ENCODE measurements at regions not wholly inside any gene's neighbourhood (a gene's known extent, or its start where the extent isn't known, plus 50 kb on each side); places are given as distances from the start of the nearest gene placed in this dataset.
"Not testable (repeated sequence)": the region's sequence is repeated elsewhere in the genome, so short reads cannot be mapped to it uniquely, and the experiment has no call there.

DNA sequence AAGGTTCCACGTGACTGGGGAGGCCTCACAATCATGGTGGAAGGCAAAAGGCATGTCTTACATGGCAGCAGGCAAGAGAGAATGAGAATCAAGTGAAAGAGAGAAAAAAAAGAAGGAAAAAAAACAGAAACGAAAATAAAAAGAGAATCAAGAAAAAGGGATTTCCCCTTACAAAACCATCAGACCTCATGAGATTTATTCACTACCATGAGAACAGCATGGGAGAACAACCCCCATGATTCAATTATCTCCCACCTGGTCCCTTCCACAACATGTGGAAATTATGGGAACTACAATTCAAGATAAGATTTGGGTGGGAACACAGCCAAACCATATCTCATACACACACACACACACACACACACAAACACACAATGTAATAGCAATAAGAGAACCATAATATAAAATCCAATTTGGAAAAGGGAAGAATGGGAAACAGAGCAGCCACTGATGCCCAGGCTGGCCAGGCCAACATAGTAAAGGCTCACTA is 90.6 kb upstream of the C1QTNF7 start:
- DNase-seq (ENCODE audit: low spot score), result not testable (repeated sequence)

DNA sequence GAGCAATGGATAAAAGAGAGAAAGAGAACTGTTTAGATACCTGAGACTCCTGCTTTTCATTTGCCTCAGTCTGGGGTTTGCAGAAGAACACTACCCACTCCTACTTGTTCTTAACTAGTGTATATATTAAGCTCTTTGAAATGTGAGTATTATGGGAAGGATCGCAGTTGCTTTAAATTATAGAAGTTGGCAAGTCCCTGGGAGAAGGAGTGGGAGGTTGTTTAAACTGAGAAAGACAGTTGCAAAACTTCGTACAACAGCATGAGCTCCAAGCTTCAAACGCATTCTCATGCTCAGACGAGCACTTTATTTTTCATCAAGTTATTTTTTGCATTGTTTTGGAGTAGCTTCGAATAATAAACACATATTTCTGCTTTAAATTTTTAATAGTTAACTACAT is 88.1 kb upstream of the C1QTNF7 start:
- no peak for DNase-seq (ENCODE audit: low spot score)

DNA sequence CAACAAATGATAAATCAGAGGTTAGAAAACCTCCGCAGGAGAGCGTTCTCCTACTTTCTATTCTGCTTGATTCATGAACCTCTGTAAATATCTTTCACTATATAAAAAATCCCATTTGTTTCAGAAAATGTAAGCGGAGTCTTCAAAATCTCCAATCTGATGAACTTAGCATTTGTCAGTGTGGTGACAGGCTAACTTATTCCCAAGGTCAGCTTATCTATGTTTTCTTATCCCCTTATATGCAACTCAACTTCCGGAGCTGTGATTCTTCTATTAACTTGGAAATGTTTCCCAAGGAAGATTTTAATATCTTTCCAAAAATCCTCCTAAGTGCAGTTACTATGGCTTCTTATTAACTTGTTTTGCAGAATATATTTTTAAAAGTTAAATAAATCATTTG is 87.5 kb upstream of the C1QTNF7 start:
- DNase-seq (ENCODE audit: low spot score), result no peak

- no peak for DNase-seq (ENCODE audit: low spot score)
These were observed 86.7 kb upstream of the C1QTNF7 start for GRCh38 chr4:15340902-15341732.

DNA sequence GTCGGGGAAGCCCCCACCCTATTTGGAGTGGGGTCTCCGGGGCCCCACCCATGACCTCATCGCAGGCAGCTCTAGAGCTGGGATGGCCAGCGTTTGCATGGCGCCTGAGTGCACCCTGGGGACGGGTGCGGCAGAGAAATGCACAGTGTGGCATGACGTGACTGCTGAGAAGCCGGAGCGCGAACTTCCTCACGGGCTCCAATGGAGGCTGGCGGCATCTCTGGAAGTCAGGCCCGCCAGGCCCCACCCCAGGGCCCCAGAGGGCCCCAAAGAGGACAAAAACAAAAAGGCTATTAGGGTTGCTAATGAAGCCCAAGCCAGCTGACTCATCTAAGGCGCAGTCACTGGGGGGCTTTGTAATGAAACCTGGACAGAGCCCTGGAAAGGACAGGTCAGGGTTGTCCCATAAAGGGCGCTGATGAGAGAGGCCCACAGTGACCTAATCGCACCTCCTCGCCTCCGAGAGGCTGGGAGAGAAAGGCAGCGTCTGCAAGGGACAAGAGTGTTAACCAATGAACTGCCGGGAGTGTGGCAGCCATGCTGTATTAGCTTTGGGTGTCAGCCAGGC is 86.0 kb upstream of the C1QTNF7 start:
- no peak for DNase-seq (ENCODE audit: low spot score)

GRCh38 chr4:15343000-15343399 is 84.8 kb upstream of the C1QTNF7 start:
- no peak for DNase-seq (ENCODE audit: low spot score)

DNA sequence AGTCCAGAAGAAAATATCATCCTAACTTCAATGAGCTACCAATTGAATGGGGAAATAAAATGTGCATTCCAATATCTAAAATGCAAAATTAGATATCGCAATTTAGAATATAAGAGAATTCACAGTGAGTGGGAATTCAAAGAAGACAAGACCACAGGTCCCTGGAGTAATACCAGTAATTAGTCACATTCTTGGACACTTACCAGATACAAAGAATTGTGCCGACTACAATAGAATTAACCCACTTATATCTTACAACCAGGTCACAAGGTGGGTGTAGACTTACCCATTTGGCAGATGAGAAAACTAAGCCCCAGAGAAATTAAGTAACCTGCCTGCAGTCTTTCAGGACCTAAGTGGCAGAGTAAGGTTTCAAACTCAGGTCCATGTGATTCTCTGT is 84.3 kb upstream of the C1QTNF7 start:
- no peak for DNase-seq (ENCODE audit: low spot score)

GRCh38 chr4:15344041-15344440 is 83.8 kb upstream of the C1QTNF7 start:
- DNase-seq (ENCODE audit: low spot score), result peak; percentile 83

- DNase-seq (ENCODE audit: low spot score), result no peak
These were observed 82.7 kb upstream of the C1QTNF7 start for GRCh38 chr4:15345134-15345533.

GRCh38 chr4:15348236-15348635 is 79.6 kb upstream of the C1QTNF7 start:
- DNase-seq (ENCODE audit: low spot score), result no peak

DNA sequence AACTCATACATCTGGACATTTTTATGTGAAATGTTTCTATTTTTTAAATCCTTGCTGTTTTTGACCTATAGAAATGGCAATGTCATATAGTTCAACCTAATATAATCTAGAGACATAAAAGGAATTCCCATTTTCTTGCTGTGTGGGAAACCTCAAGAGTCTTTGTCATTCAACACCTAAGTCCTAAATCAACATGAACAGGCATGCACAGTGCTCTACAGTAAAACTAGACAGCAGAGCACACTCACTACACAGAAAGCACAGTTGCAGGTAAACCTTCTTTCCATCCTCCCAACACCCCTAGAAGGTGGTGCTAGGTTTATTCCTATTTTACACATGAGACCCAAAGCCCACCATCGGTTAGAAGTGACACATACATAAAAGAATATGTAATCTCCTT is 79.1 kb upstream of the C1QTNF7 start:
- DNase-seq (ENCODE audit: low spot score), result no peak

GRCh38 chr4:15349531-15349935 is 78.3 kb upstream of the C1QTNF7 start:
- no peak for DNase-seq (ENCODE audit: low spot score)

- DNase-seq (ENCODE audit: low spot score), result no peak
These were observed 77.9 kb upstream of the C1QTNF7 start for GRCh38 chr4:15349965-15350364.

GRCh38 chr4:15352524-15352923 is 75.3 kb upstream of the C1QTNF7 start:
- DNase-seq (ENCODE audit: low spot score), result no peak

- DNase-seq (ENCODE audit: low spot score), result no peak
These were observed 74.6 kb upstream of the C1QTNF7 start for GRCh38 chr4:15353207-15353606.

DNA sequence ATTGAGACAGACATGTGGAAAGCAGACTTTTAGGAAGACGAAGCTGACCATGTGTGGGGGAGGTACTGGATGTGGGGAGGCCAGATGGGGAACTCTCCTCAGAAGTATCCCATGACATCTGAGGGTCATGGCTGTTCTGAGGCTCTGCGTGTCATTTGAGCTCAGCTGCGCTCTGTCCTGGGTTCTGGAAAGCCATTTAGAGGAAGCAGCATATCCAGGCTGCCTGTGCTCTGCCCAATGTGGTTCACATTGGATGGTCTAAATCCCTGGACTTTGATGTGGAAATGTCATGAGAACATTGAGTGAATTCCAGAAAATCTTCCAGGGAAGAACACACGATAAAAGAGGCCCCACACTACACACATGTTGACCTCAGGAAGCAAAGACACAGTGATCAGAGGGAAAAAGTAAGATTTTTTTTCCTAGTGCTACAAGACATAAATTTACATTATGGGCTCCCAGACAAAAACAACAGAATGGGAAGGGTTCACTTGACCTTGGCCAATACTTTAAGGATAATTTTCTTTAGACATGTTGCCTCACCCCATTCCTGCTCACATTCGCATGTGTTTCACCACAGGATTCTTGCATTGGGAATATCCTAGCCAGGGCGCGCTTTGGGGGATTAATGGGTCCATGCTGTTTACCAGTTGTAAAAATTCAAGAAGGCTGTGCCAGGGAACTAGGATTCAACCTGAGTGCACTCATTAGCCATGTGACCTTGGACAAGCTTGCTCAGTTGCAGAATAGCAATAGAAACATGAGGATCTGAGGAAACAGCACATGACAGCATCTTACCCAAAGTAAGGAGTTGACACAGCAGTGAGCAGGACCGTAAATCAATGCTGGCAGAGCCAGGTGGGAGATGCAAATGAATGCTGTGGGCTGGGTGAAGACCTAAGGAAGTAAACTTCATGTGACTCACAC is 73.2 kb upstream of the C1QTNF7 start:
- no peak for DNase-seq (ENCODE audit: low spot score)

DNA sequence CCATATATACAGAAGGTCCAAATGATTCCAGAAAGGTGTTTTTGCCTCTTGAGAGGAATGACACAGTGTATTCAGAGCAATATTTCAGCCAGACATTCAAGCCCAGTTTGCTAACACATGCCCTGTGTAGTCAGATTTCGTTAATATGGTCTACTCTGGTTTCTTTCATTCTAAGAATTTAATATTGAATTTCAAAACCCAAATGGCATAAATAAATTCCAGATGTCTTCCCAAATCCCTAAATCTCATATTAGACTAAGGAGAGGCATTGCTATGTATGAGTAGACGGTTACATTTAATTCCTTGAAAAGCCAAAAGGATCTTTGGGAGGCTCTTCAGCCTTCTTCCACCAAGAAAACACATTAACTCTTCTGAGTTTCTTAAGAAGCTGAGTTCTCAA is 66.3 kb upstream of the C1QTNF7 start:
- no peak for DNase-seq (ENCODE audit: low spot score)

DNA sequence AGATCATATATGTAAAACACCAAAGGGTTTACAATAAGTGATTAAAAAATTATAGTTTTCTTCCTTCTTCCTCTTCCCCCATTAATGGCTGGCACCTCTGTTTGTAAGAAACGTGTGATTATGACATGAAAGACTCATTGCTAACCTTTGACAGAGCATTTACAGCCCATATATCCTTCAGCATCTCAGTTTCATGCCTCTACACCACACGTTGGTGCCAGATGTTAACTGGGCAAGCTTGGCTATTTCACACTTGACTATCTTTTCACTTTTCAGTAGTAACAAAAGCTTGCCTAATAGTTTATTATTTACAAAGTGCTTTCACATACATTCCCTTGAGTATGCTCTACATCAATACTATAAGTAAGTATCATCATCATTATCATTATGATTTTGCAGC is 65.3 kb upstream of the C1QTNF7 start:
- no peak for DNase-seq (ENCODE audit: low spot score)

DNA sequence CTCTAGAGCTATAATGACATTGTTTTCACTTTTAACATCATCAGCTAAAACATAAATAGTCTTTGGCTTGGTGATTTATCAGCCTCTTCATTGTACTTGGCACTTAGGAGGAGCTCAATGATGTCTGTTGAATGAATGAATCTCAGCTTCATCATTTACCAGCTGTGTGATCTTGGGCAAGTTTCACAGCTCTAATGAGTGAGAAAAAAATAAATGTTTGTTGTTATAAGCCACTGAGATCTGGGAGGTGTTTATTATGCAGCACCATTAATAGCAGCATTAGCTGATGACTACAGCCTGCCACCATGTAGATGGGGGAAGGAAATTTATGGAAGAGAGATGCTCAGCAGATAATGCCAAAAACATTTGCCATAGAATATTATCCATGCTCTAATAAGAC is 63.6 kb upstream of the C1QTNF7 start:
- DNase-seq (ENCODE audit: low spot score), result no peak

GRCh38 chr4:15365641-15366040 is 62.2 kb upstream of the C1QTNF7 start:
- DNase-seq (ENCODE audit: low spot score), result no peak

DNA sequence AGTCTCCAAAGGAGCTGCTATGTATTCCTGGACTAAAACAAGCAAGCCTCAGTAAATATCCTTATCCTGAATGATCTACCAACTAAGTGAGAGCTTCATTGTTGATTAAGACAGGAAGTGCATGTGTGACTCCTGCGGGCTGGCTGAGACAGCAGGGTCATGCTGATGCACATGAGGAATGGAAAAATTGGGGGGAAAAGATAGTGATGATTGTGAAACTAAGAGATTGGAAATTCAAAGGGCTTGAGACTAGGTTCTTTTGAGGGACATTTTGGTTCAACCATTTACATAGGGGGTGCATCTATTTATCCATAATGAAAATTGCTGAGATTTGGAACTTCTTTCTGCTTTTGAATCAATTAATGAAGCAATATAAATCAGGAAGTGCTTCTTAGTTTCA is 61.1 kb upstream of the C1QTNF7 start:
- no peak for DNase-seq (ENCODE audit: low spot score)

DNA sequence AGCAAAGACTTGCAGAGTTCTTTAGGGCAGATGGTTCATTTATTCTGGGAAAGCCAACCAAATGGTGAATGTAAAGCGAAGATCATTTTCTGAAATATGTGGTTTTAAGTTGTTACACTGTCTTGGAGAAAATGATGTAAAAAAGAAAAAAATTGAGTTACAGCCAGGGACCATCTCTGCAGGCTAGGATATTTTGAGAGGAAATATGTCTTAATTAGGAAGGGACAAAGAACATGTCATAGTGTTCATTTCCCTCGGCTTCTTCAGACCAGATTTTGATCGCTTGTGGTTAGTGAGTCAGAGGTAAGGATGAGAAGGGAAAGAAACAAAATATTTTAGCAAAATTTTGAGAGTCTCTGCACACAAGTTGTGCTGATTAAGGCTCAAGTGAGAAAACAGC is 59.0 kb upstream of the C1QTNF7 start:
- DNase-seq (ENCODE audit: low spot score), result peak; percentile 15
